ENCODE measurements at regions not wholly inside any gene's neighbourhood (a gene's known extent, or its start where the extent isn't known, plus 50 kb on each side); places are given as distances from the start of the nearest gene placed in this dataset.
A peak's percentile ranks its signal among the peaks of the same experiment; 100 is the strongest.

DNA sequence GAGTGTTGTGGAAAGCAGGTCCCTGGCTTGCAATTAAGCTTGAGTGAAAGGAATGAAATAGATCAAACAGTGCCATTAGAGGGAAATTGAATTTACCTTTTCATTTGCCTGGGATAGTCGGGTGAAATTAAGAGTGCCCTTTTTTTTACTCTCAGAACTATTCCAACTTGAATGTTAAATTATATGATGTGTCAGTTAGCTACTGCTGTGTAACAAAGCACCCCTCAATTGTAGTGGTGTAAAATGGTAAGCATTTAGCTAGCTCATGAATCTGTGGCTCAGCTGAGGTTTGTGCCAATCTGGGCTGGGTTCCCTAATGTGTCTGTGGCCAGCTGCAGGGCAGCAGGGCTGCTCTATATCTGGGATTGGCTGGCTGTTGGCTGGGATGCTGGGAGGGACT is 571.4 kb downstream of the MN1 start:
- peaks cover 4% of the 10 kb centered on the region for H3K9me3 Mint-ChIP-seq (ENCODE audit: low read depth)
- no peak overlapping the region for H3K27ac Mint-ChIP-seq

DNA sequence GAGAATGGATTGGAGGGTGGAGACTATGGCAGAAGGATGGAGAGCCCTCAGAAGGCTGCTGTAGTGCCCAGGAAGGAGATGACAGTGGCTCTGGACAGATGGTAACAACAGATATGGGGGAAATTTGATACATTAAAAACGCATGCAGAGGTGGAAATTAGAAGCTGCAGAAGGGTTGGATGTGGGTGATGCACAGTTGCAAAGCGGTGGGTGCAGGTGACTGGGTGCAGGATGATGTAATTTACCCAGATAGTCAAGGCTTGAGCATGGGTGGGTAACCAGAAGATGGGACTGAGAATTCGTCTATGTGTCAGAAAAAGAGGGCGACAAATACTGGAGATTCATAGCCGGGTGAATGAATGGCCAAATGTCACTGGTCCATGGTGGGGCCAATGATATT is 570.3 kb downstream of the MN1 start:
- Mint-ChIP-seq H3K36me3 (ENCODE audit: insufficient read depth) (no peaks in the 10 kb centered on the region), H3K9me3 (ENCODE audit: low read depth) (peaks cover 4% of the 10 kb centered on the region), H3K27ac (no peak overlapping the region), H3K27me3 (peaks cover 13% of the 10 kb centered on the region), H3K4me1 (ENCODE audit: low read depth) (no peaks in the 10 kb centered on the region), H3K4me3 (ENCODE audit: low read depth) (no peak overlapping the region)
- TF ChIP-seq, protein P1, sequence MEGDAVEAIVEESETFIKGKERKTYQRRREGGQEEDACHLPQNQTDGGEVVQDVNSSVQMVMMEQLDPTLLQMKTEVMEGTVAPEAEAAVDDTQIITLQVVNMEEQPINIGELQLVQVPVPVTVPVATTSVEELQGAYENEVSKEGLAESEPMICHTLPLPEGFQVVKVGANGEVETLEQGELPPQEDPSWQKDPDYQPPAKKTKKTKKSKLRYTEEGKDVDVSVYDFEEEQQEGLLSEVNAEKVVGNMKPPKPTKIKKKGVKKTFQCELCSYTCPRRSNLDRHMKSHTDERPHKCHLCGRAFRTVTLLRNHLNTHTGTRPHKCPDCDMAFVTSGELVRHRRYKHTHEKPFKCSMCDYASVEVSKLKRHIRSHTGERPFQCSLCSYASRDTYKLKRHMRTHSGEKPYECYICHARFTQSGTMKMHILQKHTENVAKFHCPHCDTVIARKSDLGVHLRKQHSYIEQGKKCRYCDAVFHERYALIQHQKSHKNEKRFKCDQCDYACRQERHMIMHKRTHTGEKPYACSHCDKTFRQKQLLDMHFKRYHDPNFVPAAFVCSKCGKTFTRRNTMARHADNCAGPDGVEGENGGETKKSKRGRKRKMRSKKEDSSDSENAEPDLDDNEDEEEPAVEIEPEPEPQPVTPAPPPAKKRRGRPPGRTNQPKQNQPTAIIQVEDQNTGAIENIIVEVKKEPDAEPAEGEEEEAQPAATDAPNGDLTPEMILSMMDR (IDR thresholded peaks at IDR 0.05; ENCODE audit: unreplicated experiment) = no peak
- no peak for DNase-seq (ENCODE audit: low spot score, unreplicated experiment)

More for the DNA sequence above, 571.4 kb downstream of the MN1 start:
- no peaks in the 10 kb centered on the region for H3K36me3 Mint-ChIP-seq (ENCODE audit: insufficient read depth)
- TF ChIP-seq, protein P1 (IDR thresholded peaks at IDR 0.05; ENCODE audit: unreplicated experiment) = no peak
- H3K27me3 Mint-ChIP-seq = peaks cover 20% of the 10 kb centered on the region
- no peak overlapping the region for H3K4me3 Mint-ChIP-seq (ENCODE audit: low read depth)
- no peak for DNase-seq (ENCODE audit: low spot score, unreplicated experiment)
- no peaks in the 10 kb centered on the region for H3K4me1 Mint-ChIP-seq (ENCODE audit: low read depth)

DNA sequence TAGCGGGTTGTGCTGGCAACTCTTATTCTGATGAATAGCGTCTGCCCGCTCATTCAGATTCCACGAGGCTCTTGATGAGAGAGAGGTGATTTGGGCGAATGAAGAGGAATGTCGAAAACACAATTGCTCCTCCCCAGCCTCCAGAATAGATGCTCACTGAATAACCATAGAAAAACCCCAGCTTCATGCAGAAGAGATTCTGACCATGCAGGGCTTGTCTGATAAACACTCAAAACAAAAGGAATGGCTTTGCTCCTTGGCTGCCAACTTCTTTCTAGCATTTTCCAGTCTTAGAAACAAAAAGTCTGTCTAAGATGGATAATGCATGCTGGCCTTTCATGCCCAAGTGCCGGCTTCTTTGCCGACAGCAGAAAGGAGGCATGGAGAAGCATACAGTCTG is 569.5 kb downstream of the MN1 start:
- no peaks in the 10 kb centered on the region for H3K36me3 Mint-ChIP-seq (ENCODE audit: insufficient read depth)
- H3K9me3 Mint-ChIP-seq (ENCODE audit: low read depth) = peaks cover 4% of the 10 kb centered on the region
- DNase-seq (ENCODE audit: low spot score, unreplicated experiment) = no peak
- TF ChIP-seq, protein P1 (IDR thresholded peaks at IDR 0.05; ENCODE audit: unreplicated experiment) = no peak
- peaks cover 13% of the 10 kb centered on the region for H3K27me3 Mint-ChIP-seq
- no peak overlapping the region for H3K4me3 Mint-ChIP-seq (ENCODE audit: low read depth)
- no peak overlapping the region for H3K27ac Mint-ChIP-seq
- no peaks in the 10 kb centered on the region for H3K4me1 Mint-ChIP-seq (ENCODE audit: low read depth)

DNA sequence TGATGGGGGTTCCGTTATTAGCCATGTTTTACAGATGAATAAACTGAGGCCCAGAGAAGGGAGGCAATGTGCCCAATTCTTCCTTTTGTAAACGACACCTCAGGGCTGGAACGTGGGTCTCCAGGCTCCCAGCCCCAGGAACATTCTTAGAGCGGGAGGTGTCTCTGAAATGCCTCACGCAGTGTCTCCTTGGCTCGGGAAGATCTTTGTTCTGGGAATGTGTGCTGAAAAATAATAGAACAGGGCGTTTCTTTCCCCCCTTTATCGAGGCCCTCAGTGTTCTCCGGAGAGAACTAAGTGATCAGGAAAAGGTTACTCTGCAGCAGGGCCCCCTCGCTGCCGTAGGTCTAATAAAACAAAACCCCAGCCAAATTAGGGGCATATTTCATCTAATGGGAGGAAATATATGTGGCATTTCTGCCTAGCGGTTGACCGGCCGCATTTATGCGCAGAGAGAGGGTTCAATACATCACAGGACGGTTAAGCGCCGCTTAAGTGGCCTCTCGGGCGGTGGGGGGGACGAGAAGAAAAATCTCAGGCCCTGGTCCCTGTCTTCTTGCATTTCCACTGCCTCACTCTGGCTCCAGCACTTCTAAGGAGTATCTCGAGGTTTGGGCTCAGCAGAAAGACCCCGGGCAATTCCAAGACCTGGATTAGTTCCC is 564.3 kb downstream of the MN1 start:
- TF ChIP-seq, protein P1 (IDR thresholded peaks at IDR 0.05; ENCODE audit: unreplicated experiment) = no peak
- Mint-ChIP-seq H3K9me3 (ENCODE audit: low read depth) (no peaks in the 10 kb centered on the region), H3K4me3 (ENCODE audit: low read depth) (no peak overlapping the region), H3K27me3 (peaks cover 14% of the 10 kb centered on the region), H3K27ac (peak overlapping the region; percentile 39), H3K36me3 (ENCODE audit: insufficient read depth) (no peaks in the 10 kb centered on the region), H3K4me1 (ENCODE audit: low read depth) (no peaks in the 10 kb centered on the region)
- DNase-seq (ENCODE audit: low spot score, unreplicated experiment) = no peak

DNA sequence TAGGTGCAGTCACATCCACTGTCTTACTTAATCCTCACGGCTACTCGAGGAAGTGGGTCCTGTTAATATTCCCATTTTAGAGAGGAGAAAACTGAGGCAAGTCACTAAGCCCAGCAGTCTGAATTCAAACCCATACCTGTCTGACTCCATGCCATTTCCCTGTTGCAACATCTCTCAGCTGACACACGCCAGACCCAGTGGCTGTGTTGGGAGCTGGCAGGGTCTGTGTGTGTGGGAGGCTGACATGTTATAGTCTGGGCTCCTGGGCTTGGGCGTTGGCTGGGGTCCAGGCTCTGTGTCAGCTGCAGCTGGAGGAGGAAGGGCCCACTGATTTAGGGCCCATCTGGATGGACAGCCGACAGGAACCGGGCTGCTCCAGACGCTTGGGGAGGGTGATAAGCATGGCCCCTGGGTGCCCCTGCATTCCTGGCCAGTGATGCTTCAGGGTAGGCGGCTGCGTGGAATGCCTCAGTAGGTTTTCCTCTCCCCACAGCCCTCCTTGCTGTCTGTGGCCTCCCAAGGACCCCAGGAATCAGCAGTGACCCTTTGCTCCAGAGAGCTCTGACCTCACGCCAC is 562.5 kb downstream of the MN1 start:
- Mint-ChIP-seq H3K27me3 (peaks cover 11% of the 10 kb centered on the region), H3K4me3 (ENCODE audit: low read depth) (no peak overlapping the region), H3K36me3 (ENCODE audit: insufficient read depth) (no peaks in the 10 kb centered on the region), H3K27ac (no peak overlapping the region), H3K4me1 (ENCODE audit: low read depth) (peaks cover 13% of the 10 kb centered on the region), H3K9me3 (ENCODE audit: low read depth) (no peaks in the 10 kb centered on the region)
- TF ChIP-seq, protein P1 (IDR thresholded peaks at IDR 0.05; ENCODE audit: unreplicated experiment) = no peak
- no peak for DNase-seq (ENCODE audit: low spot score, unreplicated experiment)

All from progenitor cell of endocrine pancreas (in vitro differentiated cells).